KOPT-K1 (cell line): ENCODE measurements at regions not wholly inside any gene's neighbourhood (a gene's known extent, or its start where the extent isn't known, plus 50 kb on each side); places are given as distances from the start of the nearest gene placed in this dataset.

Source experiments
- H3K27ac ChIP-seq: fragments of 200-600 bp; sonication (generic); 2 replicates; pipeline ENCODE4 v1.5.1; 2016; ENCODE audit warnings: antibody characterized with exemption, mild to moderate bottlenecking, low read depth, low read length; ENCODE audit not compliant: poor library complexity, severe bottlenecking
- H3K36me3 ChIP-seq: fragments of 200-600 bp; sonication (generic); 2 replicates; pipeline ENCODE4 v1.5.1; 2017; ENCODE audit warnings: antibody characterized with exemption, mild to moderate bottlenecking, low read length, moderate library complexity; ENCODE audit not compliant: insufficient read depth
- H3K9me3 ChIP-seq: fragments of 200-600 bp; sonication (generic); 2 replicates; pipeline ENCODE4 v1.5.1; 2017; ENCODE audit warnings: antibody characterized with exemption, low read length, mild to moderate bottlenecking; ENCODE audit not compliant: insufficient read depth, poor library complexity, severe bottlenecking

DNA sequence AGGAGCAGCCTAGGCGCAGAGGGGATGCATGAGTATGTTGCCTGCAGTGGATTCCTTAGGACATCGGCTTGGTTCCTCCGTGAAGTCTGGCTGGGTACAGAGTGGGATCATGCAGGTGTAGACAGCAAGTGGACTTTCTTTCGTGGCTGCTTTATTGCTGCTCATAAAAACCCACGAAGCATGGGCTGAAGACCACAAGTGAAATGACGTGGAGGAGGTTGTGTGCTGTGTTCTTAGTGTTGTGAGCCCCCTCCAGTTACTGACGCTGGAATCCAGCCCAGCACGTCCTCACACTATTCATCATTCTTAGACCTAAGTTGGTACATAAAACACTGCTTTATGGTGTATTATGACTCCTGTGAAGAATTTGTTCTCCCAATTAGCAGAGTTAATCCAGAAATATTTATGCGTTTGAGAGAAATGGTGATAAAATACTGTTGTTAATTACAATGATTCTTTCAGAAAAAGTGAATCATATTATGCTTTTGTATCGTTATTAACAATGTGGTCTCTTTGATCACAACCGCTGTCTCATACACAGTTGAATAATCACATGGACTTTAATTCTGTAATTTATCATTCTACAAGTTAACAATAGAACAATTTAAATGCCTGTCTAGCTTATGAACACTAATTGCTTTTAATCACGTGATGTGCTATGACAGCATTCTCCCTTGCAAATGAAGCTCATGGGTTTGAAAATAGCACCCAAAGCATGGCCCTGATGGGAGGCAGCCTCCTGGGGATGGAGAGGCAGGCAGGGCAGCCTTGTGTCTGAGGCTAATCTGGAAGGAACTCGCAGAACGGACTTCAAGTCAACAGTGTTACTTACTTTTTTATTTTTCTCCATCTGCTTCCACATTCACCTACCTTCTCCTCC lies 233.9 kb upstream of the SYNDIG1 start:
- no peaks in the 10 kb centered on the region for H3K36me3 ChIP-seq
- no peak overlapping the region for H3K27ac ChIP-seq

DNA sequence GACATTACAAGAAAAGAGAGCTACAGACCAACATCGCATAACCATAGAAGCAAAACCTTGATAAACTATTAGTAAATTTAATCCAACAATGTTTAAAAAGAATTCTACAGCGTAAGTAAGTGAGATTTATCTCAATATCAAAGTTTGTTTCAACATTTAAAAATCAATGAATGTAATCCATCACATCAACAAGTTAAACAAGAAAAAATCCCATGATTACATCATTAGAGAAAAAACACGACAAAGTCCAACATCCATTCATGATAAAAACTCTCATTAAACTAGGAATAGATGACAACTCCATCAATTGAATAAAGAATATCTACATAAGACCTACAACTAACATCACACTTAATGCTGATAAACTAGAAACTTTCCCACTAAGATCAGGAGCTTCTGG lies 239.0 kb upstream of the GGTLC1 start:
- no peaks in the 10 kb centered on the region for H3K9me3 ChIP-seq
- H3K27ac ChIP-seq: no peak overlapping the region
- H3K36me3 ChIP-seq: no peaks in the 10 kb centered on the region

More for the DNA sequence above, 233.9 kb upstream of the SYNDIG1 start:
- H3K9me3 ChIP-seq: no peaks in the 10 kb centered on the region

DNA sequence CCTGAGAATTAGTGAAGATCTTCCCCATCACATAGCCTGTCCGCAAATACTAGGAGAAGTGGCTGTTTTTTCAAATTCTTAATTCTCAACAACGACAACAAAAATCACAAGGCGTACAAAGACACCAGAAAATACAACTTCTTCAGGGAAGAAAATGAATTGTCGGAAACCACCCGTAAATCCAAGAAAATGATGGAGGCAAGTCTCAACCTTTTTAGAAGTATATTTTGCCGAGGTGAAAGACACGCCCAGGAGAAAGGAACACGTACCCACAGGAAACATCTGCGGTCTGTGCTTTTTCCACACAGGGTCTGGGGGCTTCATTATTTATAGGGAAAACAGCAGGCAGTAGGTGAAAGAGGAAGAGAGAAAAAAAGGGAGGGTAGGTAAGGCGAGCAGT lies 223.9 kb upstream of the GGTLC1 start:
- peaks cover 16% of the 10 kb centered on the region for H3K9me3 ChIP-seq
- no peak overlapping the region for H3K27ac ChIP-seq
- no peaks in the 10 kb centered on the region for H3K36me3 ChIP-seq

DNA sequence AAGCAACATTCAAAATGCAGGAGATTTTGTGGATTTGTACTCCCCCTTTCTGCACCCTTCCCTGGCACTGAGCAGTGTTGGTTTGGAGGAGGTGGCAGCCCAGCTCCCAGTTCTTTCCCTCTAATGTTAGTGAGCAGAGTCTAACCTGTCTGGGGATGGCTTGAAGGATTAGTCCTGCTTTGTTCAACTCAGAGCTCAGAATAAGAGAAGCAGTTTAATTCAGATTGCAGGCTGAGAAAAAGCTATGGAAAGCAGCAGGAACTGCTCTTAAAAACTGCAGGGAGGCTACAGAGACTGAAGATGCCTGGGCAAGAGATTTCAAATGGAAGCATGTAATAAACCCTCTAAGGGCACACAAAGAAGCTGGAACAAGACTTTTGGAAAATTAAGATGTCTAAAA lies 223.4 kb upstream of the GGTLC1 start:
- H3K27ac ChIP-seq: no peak overlapping the region
- peaks cover 11% of the 10 kb centered on the region for H3K9me3 ChIP-seq
- no peaks in the 10 kb centered on the region for H3K36me3 ChIP-seq

DNA sequence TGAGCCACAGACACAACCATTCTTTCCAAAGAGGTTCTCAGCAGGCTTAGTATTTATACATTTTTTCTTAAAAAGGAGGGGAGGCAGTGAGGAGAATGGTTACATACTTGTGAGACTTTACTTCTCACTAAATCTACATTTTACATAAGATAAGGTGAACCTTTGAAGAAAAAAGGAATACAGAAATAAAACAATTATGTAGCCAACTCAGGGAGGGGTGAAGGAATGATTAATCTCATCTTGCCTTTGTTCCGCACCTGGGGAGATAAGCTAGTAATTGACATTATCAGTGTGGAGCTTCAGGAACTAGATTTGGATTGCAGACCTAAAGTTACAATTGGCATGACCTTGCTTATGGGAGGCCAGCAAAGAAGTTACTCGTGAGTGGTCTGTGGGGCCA lies 221.8 kb upstream of the GGTLC1 start:
- no peaks in the 10 kb centered on the region for H3K36me3 ChIP-seq
- no peaks in the 10 kb centered on the region for H3K9me3 ChIP-seq
- H3K27ac ChIP-seq: no peak overlapping the region

GRCh38 chr20:24208652-24209051 lies 220.1 kb upstream of the GGTLC1 start:
- Histone ChIP-seq H3K36me3 (no peaks in the 10 kb centered on the region), H3K9me3 (no peaks in the 10 kb centered on the region), H3K27ac (no peak overlapping the region)

GRCh38 chr20:24207803-24208300 lies 219.3 kb upstream of the GGTLC1 start:
- H3K9me3 ChIP-seq: no peaks in the 10 kb centered on the region
- H3K27ac ChIP-seq: no peak overlapping the region

DNA sequence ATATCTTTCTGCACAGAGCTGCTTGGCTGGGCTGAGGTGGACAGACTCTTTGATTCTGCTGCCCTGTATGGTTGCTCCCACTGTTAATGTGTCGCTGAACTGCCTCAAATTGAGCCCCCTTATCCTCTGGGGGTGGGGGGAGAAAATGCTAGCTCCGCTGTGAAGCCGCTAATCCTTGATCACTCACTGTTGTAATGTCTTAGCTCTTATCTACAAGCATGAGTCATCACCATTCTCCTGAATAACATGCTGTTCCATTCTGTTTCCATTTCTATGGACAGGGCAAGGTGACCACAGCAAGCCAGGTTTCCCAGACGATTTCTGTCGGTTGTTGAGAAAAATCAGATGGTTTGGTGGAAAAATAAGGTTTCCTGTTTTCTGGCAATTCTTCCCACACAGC lies 218.4 kb upstream of the GGTLC1 start:
- Histone ChIP-seq H3K36me3 (no peaks in the 10 kb centered on the region), H3K27ac (no peak overlapping the region), H3K9me3 (no peaks in the 10 kb centered on the region)

More at GRCh38 chr20:24207803-24208300, 219.3 kb upstream of the GGTLC1 start:
- no peaks in the 10 kb centered on the region for H3K36me3 ChIP-seq

DNA sequence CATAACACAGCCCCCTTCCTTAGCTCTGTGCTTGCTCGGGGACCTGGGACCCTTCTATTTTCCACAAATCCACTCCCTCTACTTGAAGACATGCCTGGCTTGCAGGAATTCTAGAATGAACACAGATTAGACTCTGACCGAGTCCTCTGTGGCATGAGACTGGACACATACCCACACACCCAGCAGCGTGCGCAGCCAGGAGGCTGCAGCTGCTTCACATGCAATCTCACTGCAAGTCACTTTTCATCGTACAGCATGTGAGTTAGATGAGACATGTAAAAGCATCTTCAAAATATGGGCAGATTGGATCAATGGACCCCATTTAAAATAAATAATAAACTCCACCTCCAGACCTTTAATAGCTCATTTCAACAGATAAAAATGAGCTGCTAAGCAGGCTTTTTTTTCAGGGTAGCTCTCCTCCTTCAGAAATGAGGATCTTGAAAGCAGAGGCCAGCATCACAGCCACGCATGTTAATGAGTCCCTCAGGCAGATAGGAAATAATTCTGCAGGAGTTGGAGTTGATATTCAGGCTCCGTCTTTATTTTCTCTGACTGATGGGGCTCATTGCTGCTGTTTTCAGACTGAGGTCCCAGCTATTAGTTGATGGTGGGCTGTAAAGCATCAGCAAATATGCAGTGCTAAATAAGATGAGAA lies 215.1 kb upstream of the GGTLC1 start:
- no peaks in the 10 kb centered on the region for H3K9me3 ChIP-seq
- H3K36me3 ChIP-seq: no peaks in the 10 kb centered on the region

GRCh38 chr20:24199501-24199900 lies 210.9 kb upstream of the GGTLC1 start:
- H3K36me3 ChIP-seq: no peaks in the 10 kb centered on the region
- no peak overlapping the region for H3K27ac ChIP-seq
- no peaks in the 10 kb centered on the region for H3K9me3 ChIP-seq

More for the DNA sequence above, 215.1 kb upstream of the GGTLC1 start:
- H3K27ac ChIP-seq: no peak overlapping the region

- Histone ChIP-seq H3K9me3 (peaks cover 6% of the 10 kb centered on the region), H3K36me3 (no peaks in the 10 kb centered on the region), H3K27ac (no peak overlapping the region)
These were observed 205.6 kb upstream of the GGTLC1 start for GRCh38 chr20:24194143-24194542.

- Histone ChIP-seq H3K36me3 (no peaks in the 10 kb centered on the region), H3K9me3 (peaks cover 6% of the 10 kb centered on the region), H3K27ac (no peak overlapping the region)
These were observed 202.3 kb upstream of the GGTLC1 start for GRCh38 chr20:24190905-24191304.

DNA sequence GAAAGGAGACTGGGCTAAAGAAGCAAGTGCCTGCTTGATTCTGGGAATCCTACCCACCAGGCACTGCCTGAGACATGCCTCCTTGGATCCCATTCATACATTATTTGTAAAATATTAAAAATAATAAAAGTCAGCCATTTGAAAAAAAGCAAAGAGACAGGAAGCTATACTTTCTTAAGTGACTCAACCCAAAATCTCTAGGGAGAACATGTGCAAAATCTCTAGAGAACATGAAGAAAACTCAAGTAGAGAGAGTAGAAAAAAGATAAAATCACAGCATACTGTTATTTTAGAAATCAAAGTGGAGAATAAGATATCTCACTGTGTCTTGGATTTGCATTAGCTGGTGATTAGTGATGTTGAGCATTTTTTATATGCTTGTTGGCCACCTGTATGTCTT lies 197.2 kb upstream of the GGTLC1 start:
- Histone ChIP-seq H3K9me3 (peaks cover 6% of the 10 kb centered on the region), H3K27ac (no peak overlapping the region), H3K36me3 (no peaks in the 10 kb centered on the region)

GRCh38 chr20:24181151-24181550 lies 192.6 kb upstream of the GGTLC1 start:
- Histone ChIP-seq H3K36me3 (no peaks in the 10 kb centered on the region), H3K27ac (no peak overlapping the region), H3K9me3 (no peaks in the 10 kb centered on the region)

GRCh38 chr20:24169256-24169655 lies 180.7 kb upstream of the GGTLC1 start:
- Histone ChIP-seq H3K9me3 (peaks cover 23% of the 10 kb centered on the region), H3K27ac (no peak overlapping the region)

More at GRCh38 chr20:24169256-24169655, 180.7 kb upstream of the GGTLC1 start:
- no peaks in the 10 kb centered on the region for H3K36me3 ChIP-seq
